WTC11 (cell line): ENCODE measurements at regions not wholly inside any gene's neighbourhood (a gene's known extent, or its start where the extent isn't known, plus 50 kb on each side); places are given as distances from the start of the nearest gene placed in this dataset.

Experiments
- ATAC-seq: fragments of 200-7000 bp; cut with Tn5 transposase; 2 replicates; pipeline ENCODE4 v1.10.0; 2021; ENCODE audit warnings: mild to moderate bottlenecking, moderate library complexity
- CTCF ChIA-PET: fragments of 300-600 bp; sonication (Branson Sonifier 250); formaldehyde crosslinking; loops from one replicate; lab custom pipeline; 2021; ENCODE audit warnings: antibody characterized with exemption; lab: Charles Lee
- POLR2A ChIA-PET: fragments of 350-600 bp; sonication (Branson Sonifier 250); formaldehyde crosslinking; loops from one replicate; lab custom pipeline; 2021; ENCODE audit warnings: antibody characterized with exemption; lab: Charles Lee
- DNase-seq: peaks from one replicate; pipeline ENCODE4 v3.0.0; 2021; ENCODE audit warnings: low spot score
- H3K27ac Mint-ChIP-seq: 2 replicates; pipeline ENCODE4 v1.8.0; 2021; ENCODE audit warnings: mixed read lengths
- H3K27me3 Mint-ChIP-seq: 2 replicates; pipeline ENCODE4 v1.8.0; 2021; ENCODE audit warnings: low read depth, mild to moderate bottlenecking, moderate library complexity, mixed read lengths
- H3K36me3 Mint-ChIP-seq: 2 replicates; pipeline ENCODE4 v1.8.0; 2021; ENCODE audit warnings: mixed read lengths
- H3K4me1 Mint-ChIP-seq: 2 replicates; pipeline ENCODE4 v1.8.0; 2022; ENCODE audit warnings: mixed read lengths
- H3K4me3 Mint-ChIP-seq: 2 replicates; pipeline ENCODE4 v1.8.0; 2021; ENCODE audit warnings: mild to moderate bottlenecking, moderate library complexity, mixed read lengths
- H3K9me3 Mint-ChIP-seq: 2 replicates; pipeline ENCODE4 v1.8.0; 2021; ENCODE audit warnings: mixed read lengths
- ATF1 ChIP-seq: sonication (generic); formaldehyde crosslinking; IDR thresholded peaks from 2 replicates; pipeline ENCODE4 v1.8.1; 2023; ENCODE audit warnings: mild to moderate bottlenecking, moderate library complexity, missing genetic modification reagents
- GTF2I ChIP-seq: fragments of 250-450 bp; sonication (Bioruptor Pico); conservative IDR thresholded peaks from 2 replicates; pipeline ENCODE4 v1.4.0; 2021; ENCODE audit warnings: mild to moderate bottlenecking
- MYBL2 ChIP-seq: sonication (generic); formaldehyde crosslinking; IDR thresholded peaks from 2 replicates; pipeline ENCODE4 v1.8.1; 2023; ENCODE audit warnings: mild to moderate bottlenecking, moderate library complexity, missing genetic modification reagents
- NFE2L1 ChIP-seq: sonication (generic); formaldehyde crosslinking; IDR thresholded peaks from 2 replicates; pipeline ENCODE4 v1.8.1; 2023; ENCODE audit warnings: missing genetic modification reagents
- NR1H2 ChIP-seq: sonication (generic); formaldehyde crosslinking; IDR thresholded peaks from 2 replicates; pipeline ENCODE4 v1.9.0; 2021; ENCODE audit warnings: mild to moderate bottlenecking, moderate library complexity, missing genetic modification reagents
- OVOL2 ChIP-seq: fragments of 250-450 bp; sonication (Bioruptor Pico); IDR thresholded peaks from 2 replicates; pipeline ENCODE4 v1.9.0; 2021; ENCODE audit warnings: mild to moderate bottlenecking, borderline replicate concordance
- RORB ChIP-seq: fragments of 250-450 bp; sonication (Bioruptor Pico); IDR thresholded peaks from 2 replicates; pipeline ENCODE4 v1.9.0; 2021; ENCODE audit warnings: mild to moderate bottlenecking
- SOX15 ChIP-seq: fragments of 250-450 bp; sonication (Bioruptor Pico); IDR thresholded peaks from 2 replicates; pipeline ENCODE4 v1.9.0; 2021; ENCODE audit warnings: mild to moderate bottlenecking
- TP53 ChIP-seq: sonication (generic); formaldehyde crosslinking; IDR thresholded peaks from 2 replicates; pipeline ENCODE4 v1.8.1; 2023; ENCODE audit warnings: mild to moderate bottlenecking, missing genetic modification reagents
- TF ChIP-seq, protein P1 (sequence below): sonication (generic); formaldehyde crosslinking; IDR thresholded peaks from 2 replicates; pipeline ENCODE4 v1.8.0; 2022; ENCODE audit warnings: mild to moderate bottlenecking, missing genetic modification reagents
- TF ChIP-seq, protein P2 (sequence below): sonication (generic); formaldehyde crosslinking; IDR thresholded peaks from 2 replicates; pipeline ENCODE4 v1.8.0; 2022; ENCODE audit warnings: missing genetic modification reagents
- TF ChIP-seq, protein P3 (sequence below): sonication (generic); formaldehyde crosslinking; conservative IDR thresholded peaks from 2 replicates; pipeline ENCODE4 v1.8.1; 2023; ENCODE audit warnings: mild to moderate bottlenecking, low read depth, missing genetic modification reagents, moderate library complexity
- TF ChIP-seq, protein P4 (sequence below): sonication (generic); formaldehyde crosslinking; IDR thresholded peaks from 2 replicates; pipeline ENCODE4 v1.8.1; 2023; ENCODE audit warnings: mild to moderate bottlenecking, missing genetic modification reagents, borderline replicate concordance
- TF ChIP-seq, protein P5 (sequence below): sonication (generic); formaldehyde crosslinking; IDR thresholded peaks from 2 replicates; pipeline ENCODE4 v1.8.1; 2022; ENCODE audit warnings: low read depth, missing genetic modification reagents, borderline replicate concordance

DNA sequence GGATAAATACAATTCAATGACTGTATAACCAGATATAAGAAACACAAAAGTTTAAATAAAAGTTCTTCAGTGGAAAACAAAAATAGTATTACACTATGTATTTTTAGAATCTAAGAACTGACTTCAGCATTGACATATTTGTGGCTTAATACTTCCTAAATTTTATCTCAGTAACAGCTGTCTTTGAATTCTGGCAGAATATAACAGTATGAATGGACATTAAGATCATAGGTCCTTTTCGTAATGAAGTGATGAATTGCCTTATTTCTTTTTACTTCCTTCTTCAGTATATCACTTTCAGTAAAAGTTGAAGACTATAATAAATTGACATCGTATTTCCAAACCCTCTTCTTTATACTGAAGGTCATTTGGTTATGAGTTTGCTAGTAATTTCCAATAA lies 1030.0 kb downstream of the MRPL39 start:
- peaks cover 51% of the 10 kb centered on the region for H3K9me3 Mint-ChIP-seq
- no peaks in the 10 kb centered on the region for H3K4me1 Mint-ChIP-seq
- ATAC-seq (no peak), DNase-seq (no peak)
- H3K27me3 Mint-ChIP-seq, result no peaks in the 10 kb centered on the region; the same call in 1 of the 2 replicates
- no peak for TF ChIP-seq SOX15 (CRISPR knock-in tag)
- no peak for TF ChIP-seq MYBL2
- TF ChIP-seq, protein P1, sequence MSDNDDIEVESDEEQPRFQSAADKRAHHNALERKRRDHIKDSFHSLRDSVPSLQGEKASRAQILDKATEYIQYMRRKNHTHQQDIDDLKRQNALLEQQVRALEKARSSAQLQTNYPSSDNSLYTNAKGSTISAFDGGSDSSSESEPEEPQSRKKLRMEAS (CRISPR knock-in tag), result no peak
- POLR2A ChIA-PET, result no interaction called here
- H3K27ac Mint-ChIP-seq, result no peak overlapping the region
- peaks cover 8% of the 10 kb centered on the region for H3K36me3 Mint-ChIP-seq
- CTCF ChIA-PET, result no interaction called here
- no peak overlapping the region for H3K4me3 Mint-ChIP-seq

DNA sequence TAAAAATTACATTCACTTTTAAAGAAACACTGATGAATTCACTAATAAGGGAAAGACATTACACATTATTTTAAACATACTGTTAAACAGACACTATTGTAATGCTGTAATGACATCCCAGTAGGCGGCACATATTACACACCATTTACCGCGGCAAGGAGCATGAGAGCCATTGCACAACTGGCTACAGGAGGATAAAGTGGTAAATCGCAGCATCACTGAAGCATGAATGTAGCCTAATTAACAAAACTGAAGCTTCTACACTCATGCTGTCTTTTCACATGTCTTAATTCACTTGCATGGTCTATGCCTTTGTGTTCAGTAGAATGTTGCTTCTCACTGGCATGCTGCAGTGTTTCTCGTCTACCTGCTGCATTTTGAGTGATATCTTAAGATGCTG lies 1046.0 kb downstream of the MRPL39 start:
- Mint-ChIP-seq H3K4me1 (no peaks in the 10 kb centered on the region), H3K27ac (no peak overlapping the region), H3K9me3 (peaks cover 86% of the 10 kb centered on the region), H3K36me3 (peaks cover 58% of the 10 kb centered on the region), H3K27me3 (peaks cover 4% of the 10 kb centered on the region)
- DNase-seq (no peak), ATAC-seq (no peak)
- ChIA-PET CTCF (no interaction called here), POLR2A (no interaction called here)
- TF ChIP-seq RORB, result no peak
- TF ChIP-seq NR1H2, result no peak
- no peak for TF ChIP-seq NFE2L1 (CRISPR knock-in tag)
- TF ChIP-seq, protein P2, sequence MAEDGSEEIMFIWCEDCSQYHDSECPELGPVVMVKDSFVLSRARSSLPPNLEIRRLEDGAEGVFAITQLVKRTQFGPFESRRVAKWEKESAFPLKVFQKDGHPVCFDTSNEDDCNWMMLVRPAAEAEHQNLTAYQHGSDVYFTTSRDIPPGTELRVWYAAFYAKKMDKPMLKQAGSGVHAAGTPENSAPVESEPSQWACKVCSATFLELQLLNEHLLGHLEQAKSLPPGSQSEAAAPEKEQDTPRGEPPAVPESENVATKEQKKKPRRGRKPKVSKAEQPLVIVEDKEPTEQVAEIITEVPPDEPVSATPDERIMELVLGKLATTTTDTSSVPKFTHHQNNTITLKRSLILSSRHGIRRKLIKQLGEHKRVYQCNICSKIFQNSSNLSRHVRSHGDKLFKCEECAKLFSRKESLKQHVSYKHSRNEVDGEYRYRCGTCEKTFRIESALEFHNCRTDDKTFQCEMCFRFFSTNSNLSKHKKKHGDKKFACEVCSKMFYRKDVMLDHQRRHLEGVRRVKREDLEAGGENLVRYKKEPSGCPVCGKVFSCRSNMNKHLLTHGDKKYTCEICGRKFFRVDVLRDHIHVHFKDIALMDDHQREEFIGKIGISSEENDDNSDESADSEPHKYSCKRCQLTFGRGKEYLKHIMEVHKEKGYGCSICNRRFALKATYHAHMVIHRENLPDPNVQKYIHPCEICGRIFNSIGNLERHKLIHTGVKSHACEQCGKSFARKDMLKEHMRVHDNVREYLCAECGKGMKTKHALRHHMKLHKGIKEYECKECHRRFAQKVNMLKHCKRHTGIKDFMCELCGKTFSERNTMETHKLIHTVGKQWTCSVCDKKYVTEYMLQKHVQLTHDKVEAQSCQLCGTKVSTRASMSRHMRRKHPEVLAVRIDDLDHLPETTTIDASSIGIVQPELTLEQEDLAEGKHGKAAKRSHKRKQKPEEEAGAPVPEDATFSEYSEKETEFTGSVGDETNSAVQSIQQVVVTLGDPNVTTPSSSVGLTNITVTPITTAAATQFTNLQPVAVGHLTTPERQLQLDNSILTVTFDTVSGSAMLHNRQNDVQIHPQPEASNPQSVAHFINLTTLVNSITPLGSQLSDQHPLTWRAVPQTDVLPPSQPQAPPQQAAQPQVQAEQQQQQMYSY (CRISPR knock-in tag), result no peak
- TF ChIP-seq TP53 (CRISPR knock-in tag), result no peak
- TF ChIP-seq, protein P3, sequence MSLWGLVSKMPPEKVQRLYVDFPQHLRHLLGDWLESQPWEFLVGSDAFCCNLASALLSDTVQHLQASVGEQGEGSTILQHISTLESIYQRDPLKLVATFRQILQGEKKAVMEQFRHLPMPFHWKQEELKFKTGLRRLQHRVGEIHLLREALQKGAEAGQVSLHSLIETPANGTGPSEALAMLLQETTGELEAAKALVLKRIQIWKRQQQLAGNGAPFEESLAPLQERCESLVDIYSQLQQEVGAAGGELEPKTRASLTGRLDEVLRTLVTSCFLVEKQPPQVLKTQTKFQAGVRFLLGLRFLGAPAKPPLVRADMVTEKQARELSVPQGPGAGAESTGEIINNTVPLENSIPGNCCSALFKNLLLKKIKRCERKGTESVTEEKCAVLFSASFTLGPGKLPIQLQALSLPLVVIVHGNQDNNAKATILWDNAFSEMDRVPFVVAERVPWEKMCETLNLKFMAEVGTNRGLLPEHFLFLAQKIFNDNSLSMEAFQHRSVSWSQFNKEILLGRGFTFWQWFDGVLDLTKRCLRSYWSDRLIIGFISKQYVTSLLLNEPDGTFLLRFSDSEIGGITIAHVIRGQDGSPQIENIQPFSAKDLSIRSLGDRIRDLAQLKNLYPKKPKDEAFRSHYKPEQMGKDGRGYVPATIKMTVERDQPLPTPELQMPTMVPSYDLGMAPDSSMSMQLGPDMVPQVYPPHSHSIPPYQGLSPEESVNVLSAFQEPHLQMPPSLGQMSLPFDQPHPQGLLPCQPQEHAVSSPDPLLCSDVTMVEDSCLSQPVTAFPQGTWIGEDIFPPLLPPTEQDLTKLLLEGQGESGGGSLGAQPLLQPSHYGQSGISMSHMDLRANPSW (CRISPR knock-in tag), result no peak
- TF ChIP-seq OVOL2 (CRISPR knock-in tag), result no peak
- TF ChIP-seq, protein P4, sequence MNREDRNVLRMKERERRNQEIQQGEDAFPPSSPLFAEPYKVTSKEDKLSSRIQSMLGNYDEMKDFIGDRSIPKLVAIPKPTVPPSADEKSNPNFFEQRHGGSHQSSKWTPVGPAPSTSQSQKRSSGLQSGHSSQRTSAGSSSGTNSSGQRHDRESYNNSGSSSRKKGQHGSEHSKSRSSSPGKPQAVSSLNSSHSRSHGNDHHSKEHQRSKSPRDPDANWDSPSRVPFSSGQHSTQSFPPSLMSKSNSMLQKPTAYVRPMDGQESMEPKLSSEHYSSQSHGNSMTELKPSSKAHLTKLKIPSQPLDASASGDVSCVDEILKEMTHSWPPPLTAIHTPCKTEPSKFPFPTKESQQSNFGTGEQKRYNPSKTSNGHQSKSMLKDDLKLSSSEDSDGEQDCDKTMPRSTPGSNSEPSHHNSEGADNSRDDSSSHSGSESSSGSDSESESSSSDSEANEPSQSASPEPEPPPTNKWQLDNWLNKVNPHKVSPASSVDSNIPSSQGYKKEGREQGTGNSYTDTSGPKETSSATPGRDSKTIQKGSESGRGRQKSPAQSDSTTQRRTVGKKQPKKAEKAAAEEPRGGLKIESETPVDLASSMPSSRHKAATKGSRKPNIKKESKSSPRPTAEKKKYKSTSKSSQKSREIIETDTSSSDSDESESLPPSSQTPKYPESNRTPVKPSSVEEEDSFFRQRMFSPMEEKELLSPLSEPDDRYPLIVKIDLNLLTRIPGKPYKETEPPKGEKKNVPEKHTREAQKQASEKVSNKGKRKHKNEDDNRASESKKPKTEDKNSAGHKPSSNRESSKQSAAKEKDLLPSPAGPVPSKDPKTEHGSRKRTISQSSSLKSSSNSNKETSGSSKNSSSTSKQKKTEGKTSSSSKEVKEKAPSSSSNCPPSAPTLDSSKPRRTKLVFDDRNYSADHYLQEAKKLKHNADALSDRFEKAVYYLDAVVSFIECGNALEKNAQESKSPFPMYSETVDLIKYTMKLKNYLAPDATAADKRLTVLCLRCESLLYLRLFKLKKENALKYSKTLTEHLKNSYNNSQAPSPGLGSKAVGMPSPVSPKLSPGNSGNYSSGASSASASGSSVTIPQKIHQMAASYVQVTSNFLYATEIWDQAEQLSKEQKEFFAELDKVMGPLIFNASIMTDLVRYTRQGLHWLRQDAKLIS, result no peak
- no peak for TF ChIP-seq ATF1 (CRISPR knock-in tag)
- TF ChIP-seq GTF2I (CRISPR knock-in tag), result no peak
- TF ChIP-seq MYBL2, result no peak
- TF ChIP-seq, protein P5, sequence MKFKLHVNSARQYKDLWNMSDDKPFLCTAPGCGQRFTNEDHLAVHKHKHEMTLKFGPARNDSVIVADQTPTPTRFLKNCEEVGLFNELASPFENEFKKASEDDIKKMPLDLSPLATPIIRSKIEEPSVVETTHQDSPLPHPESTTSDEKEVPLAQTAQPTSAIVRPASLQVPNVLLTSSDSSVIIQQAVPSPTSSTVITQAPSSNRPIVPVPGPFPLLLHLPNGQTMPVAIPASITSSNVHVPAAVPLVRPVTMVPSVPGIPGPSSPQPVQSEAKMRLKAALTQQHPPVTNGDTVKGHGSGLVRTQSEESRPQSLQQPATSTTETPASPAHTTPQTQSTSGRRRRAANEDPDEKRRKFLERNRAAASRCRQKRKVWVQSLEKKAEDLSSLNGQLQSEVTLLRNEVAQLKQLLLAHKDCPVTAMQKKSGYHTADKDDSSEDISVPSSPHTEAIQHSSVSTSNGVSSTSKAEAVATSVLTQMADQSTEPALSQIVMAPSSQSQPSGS (CRISPR knock-in tag), result no peak
- TF ChIP-seq, all 79 proteins: peak for 0
- no peak overlapping the region for H3K4me3 Mint-ChIP-seq
